NCI-H1048 (cell line): ENCODE measurements at regions not wholly inside any gene's neighbourhood (a gene's known extent, or its start where the extent isn't known, plus 50 kb on each side); places are given as distances from the start of the nearest gene placed in this dataset.

ENCODE experiments used
- DNase-seq: peaks from one replicate; lab custom pipeline; 2025; lab: John Stamatoyannopoulos, UW

DNA sequence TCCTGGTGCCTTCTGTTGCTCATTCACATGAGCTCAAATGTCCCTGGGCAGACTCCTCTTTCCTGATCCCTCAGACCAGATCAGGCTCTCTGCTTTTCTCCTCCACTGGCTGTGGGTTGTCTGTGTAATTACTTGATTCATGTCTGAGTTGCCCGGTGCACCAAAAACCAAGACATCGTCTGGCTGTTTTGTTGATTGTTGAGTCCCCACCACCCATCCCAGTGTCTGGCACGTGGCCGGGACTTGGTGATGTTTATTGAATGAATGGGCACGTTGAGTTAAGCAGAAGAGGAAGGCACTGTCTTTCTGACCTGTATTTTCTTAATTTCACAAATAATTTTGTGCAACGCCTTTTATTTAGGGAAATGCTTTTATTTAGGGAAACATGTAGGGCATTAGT lies 499.1 kb upstream of the HS6ST1 start:
- DNase-seq: no peak

DNA sequence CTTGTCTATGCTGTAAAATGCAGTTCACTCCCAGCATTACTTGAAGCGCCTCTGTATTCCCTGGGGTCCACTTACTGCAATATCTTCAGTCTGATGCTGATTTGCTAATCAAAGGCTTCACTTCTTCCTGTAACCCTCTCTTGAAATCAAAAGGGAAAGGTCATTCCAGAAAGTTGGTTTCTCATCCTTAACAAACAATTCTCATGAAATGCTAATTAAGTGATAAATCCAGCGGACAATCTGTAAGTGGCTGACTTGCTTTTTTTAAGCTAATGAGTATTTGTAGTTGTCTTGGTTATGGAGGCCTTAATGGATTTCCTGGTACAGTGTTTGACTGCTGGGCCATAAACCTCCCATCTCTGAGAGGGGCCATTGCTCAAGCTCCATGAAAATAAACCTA lies 499.6 kb upstream of the HS6ST1 start:
- DNase-seq: no peak

DNA sequence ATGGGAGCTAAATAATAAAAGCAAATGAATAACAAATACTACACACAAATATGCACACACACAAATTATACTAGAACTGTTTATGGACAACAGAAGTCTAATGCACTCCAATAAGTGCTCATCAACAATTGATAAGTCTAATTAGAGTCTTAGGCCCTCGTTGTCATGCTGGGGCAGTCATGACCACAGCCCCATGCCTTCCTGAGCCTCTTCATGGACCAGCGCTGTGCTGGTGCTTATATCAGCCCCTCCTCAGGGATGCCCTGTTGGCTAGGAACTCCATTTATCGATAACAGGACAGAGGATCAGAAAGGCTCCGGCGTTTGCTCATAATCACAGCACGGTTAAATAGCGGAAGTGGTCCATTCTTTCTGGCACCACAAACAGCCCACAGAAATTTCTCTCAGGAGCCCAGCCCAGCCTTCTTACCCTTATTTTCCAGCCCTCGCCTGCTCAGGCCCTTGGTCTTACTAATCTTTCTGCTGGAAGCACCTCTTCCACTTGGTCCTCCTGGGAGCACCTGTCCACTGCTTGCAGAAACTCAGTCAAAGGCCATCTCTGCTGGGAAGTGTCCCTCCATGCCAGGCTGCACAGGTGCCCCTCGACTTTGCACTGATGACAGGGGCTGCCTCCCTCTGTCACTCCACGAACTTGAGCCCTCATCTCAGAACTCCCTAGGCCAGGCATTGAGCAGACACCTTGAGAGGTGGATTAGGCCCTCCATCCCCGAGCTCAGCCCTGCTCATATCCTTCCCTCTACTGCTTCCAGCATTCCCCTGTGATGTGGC lies 500.2 kb upstream of the HS6ST1 start:
- DNase-seq: no peak

DNA sequence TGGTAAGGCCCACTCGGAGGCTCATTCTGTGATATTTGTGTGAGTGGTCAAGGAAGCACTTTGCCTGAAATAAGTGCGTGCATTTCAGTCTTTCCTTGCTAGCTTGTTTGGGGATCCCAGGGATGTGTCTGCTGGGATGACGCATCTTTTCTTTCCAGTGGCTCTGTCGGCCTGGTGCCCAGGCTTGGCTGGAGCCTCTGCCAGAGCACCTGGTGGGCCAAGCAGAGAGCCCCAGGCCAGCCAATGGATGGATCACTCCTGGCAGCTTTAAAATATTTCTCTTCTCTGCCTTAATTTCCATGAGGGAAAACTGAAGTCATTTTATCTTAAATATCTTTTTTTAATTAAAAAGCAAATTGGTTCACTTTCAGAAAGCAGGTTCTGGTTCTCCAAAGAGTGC lies 501.8 kb upstream of the HS6ST1 start:
- no peak for DNase-seq

DNA sequence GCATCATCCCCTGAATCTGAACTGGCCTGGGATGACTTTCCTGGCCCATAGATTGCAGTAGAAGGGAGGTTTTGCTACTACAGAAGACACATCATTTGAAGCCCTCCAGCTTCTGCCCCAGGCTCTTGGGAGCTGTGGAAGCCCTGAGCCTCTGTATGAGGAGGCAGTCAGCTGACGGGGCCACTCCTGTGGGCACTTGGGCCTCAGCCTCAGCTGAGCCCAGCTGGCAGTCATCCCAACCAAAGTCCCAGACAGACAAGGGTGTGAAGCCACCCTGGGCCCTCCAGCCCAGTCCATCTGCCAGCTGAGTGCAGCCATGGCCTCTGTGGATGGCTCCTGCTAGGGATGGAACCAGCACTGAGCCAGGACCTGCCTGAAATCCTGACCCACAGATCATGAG lies 502.3 kb upstream of the HS6ST1 start:
- no peak for DNase-seq

DNA sequence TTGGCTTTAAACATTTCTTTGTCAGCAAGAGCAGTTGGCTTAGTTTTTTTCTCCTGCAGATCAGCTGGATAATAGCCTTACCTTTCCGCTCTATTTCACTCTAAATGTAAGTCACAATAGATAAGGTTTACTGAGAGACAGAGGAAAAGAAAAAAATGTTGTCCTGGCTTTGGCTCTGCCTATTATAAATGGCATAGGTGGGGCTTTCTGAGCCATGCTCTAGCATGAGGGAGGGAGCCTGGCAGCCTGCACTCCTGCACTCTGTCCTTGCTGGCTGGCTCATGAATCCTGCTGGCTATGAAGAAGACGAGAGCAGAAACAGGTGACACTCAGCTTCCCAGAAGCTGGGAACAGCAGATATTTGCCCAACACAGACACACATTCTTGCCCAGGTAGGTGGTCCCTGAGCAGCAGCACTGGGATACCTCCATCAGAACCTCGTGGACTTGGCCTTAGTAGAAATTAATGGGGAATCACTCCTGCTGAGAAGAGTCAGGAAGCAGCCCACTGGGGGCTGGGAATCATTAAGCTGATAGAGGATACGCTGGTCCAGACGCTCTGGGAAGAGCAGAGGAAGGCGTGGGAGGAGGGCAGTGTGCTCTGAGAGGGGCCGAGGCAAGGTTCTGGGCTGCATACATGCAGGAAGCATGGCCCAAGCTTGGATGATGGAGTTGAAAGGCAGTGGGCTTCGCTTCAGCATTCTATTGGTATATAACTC lies 514.4 kb upstream of the HS6ST1 start:
- no peak for DNase-seq

DNA sequence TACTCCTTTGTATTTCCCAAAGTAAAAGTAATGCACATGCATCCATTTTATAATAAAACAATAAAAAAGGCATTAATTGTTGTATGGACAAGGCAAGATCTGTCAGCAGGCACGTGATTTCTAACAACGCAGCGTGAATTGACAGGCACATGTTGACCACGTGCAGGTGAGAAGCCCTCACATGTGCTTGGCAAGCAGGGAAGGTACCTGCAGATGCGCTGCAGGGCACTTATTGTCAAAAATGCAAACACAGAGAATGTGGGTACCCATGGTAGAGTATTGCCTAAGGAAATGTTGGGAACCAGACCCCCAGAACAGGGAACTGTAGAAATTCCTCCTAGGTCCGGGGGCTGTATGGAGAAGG lies 515.0 kb upstream of the HS6ST1 start:
- DNase-seq: no peak

DNA sequence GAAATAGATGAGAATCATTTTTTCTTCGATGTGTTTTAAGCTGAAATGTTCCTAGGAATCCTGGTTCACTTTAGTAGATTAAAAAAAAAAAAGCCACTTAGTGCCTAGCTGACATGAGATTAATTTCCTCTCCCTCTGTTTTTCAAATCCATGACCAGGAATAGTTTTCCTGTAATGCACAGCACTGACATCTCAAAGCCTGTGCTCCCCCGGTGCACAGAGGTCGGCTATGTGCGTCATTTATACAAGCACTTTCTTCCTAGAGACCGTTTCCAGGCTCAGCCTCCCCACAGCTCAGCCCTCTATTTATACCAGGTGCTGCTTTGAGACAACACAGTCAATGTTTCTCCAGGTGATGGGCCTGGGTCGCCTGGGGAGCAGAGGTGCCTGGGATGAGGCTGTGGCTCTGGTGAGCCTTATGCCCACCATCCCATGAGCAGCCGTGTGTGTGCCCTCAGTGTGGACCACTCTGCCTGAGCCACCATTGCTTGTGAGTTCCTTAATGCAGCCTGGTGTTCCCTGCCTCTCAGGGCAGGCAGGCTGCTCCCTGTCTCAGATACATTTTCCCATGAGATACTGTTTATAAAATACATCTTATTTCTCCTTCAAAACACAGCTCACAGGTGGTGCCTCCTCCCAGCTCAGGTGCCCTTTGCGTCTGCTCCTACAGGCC lies 515.7 kb upstream of the HS6ST1 start:
- no peak for DNase-seq

DNA sequence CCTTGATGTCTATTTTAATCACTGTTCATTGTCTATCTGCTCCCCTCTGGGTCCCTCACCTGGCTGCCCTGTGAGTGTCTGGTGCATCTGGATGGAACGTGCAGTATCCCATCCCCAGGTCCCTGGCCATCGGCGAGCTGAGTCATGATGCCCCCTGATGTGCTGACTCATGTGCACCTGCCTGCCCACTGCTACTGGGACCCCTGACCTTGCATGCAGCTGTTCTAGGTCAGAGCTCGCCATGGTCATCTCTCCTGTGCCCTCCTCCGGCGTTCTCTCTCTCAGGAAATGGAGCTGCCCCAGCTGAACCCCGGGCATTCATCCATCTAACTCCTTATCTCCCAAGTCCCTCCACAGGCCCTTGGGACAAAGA lies 516.2 kb upstream of the HS6ST1 start:
- no peak for DNase-seq

DNA sequence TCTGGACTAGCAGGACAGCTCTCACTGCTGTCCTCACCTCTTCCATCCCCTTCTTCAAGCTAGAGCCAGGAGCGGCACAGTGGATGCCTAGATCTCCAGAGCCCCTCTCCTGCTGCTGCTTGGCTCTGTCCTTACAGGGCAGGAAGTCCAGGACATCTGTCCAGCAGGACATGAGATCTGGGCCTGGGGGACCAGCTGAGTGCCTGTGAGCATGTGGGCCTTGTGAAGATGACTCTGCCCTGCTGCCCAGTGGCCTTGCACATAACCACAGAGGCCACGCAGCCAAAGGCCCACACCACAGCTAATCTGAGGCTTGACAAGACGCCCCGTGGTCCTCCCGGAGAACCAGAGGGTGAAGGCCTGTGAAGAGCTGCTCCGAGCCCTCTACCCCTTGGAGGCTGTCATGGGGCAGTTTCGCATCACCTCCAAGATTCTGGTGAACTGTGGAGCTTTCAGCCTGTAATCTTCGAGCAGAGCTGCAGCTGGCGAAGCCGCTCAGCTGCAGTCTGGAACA lies 516.7 kb upstream of the HS6ST1 start:
- no peak for DNase-seq

DNA sequence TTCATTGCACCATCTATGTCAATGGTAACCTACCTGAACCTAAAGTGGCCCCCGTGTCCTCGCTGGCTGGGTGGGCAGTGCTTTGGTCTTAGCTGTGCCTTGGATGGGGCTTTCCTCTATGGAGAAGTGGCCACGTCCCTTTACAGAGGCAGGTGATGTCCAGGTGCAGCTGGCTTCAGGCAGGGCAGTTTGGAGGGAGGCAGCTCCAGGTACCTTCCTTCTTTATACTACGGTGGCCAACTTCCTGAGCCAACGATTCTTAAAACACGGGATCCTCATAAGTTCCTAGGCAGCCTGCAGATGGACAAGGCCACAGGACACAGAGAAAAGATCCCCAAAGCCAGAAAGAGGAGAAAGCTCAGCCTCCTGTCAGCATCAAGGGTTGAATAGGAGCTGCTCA lies 517.3 kb upstream of the HS6ST1 start:
- no peak for DNase-seq

DNA sequence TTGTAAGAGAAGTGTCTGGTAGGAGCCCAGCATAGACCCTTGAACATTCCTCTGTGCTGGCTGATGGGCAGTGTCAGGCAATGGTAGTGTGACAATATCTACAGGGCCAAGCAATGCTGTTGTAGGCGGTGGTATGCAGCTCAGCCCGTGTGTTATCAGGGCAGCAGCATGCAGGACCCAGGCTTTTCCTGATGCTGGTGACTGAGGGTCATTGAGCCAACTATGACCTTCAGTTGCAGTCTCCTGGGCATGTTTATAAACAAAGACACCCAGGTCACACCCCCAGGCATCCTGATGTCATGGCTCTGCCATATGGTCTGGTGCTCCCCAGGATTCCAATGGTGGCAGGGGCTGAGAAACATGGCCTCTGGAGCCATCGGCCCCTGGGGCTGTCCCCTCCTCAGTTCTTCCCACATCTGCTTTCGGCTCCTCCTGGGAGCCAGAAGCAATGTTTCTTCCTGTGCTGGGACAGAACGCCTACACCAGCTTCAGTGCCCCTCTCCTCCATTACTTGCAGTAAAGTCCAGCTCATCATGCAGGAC lies 518.0 kb upstream of the HS6ST1 start:
- DNase-seq: no peak

DNA sequence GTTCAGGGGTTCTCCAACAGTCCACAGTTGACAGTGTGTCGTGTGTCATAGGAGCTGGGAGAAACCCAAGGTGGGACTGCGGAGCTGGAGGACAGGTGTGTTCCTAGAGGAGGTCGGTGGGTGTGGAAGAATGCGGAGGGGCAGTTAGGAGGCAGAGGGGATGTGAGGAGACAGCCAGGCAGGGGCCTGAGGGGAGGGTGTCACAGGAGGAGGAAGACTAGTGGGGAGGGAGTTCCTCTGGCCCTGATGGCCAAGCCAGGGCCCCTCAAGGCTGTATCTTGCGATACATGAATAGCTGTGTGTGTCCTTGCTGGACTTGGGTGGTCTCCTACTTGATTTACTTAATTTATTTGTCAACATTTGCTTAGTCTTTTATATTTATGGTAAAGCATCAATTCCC lies 519.6 kb upstream of the HS6ST1 start:
- DNase-seq: no peak

DNA sequence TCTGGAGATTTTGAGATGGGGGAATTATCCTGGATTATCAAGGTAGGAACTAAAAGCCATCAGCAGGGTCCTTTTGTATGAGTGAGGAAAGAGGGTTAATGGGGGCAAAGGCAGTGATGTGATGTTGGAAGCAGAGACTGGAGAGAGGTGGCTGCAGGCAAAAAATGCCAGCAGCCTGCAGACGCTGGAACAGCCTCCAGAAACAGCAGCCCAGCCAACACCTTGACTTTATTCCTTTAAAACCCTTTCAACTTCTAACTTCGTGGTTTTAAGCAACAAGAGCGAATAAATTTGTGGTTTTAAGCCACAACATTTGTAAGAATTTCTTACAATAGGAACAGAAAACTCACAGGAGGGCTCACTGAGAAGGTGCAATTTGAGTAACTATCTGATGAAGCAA lies 523.1 kb upstream of the HS6ST1 start:
- DNase-seq: no peak

DNA sequence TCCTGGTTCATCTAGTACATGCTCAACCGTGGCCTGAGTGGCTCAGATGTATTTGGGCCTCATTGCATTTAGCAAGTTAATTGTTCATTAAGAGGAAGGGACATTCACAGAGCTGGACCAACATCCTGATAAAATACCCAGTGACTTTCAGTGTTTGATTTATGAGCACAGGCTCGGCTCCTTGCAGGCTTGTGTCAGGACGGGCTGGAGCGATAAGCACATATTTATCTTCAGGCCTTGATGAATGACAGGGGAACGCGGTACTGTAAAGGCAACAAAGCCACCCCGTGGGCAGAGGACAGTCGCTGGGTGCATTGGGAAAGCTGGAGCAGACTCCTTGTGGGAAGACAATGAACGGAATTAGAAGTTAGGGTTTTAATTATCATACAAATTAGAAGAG lies 548.6 kb upstream of the HS6ST1 start:
- DNase-seq: no peak

DNA sequence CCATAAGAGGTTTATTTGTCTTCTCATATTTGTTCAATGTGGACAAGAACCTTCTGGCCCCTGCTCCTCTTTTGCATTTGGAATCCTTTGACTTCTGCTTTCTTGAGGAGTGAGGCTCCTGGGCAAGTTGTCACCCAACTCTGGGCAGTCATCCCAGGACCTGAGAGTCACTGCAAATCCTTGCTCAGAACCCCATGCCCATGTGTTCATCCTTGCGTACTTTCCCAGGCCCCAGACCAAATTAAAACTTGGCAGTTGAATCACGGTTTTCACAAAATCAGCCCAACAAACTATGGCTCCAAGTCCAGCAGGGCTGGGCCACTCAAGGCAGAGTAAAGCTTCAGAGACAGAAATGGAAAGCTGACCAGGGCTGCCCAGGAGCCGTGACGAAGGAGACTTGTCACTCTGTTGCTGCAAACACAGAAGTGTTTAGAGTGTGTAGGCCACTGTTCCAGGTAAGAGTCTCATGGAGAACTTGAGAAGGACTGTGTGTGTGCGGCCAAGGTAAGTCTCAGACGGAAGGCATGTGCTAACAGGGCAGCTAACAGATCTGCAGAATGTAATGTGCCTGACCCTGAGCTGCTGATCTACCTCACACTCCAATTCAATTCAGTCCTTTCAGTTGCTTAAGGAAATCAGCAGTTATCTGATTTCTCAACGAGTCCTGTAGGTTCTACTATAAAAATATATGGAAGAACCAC lies 549.4 kb upstream of the HS6ST1 start:
- no peak for DNase-seq

DNA sequence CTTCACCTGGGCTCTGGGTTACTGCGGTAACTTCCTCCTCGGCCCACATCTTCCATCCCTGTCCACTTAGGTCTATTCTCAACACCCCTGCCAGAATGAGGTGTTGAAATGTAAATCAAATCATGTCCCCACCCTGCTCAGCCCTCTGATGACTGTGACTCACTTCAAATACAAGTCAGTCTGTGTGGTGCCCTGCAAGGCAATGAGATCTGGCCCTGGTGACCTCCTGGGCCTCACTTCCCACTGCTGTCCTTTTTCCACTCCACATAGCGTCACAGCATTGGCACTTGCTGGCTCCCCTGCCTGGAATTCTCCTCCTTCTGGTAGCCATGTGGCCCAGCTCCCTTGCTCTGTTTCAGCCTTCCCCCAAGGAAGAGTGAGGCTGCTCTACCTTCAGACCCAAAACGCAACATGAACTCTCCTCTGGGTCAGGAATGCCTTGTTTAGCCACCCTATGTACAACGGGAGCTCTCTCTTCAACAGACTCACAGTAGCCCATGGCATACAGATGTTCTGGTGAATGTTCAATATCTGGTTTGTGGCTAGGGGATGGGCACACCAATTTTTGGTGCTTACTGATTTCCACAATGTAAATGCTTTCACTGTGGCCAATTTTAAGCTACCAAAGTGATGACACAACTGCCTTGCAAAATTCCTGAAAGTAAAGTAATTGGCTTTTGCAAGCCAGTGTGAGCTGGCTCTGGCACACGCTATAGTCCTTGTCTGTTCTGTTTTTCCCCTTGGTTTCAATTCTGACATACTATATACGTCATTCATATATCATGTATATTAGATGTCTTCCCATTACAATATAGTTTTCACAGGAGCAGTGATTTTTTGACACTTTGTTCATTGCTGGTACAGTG lies 550.3 kb upstream of the HS6ST1 start:
- DNase-seq: no peak

DNA sequence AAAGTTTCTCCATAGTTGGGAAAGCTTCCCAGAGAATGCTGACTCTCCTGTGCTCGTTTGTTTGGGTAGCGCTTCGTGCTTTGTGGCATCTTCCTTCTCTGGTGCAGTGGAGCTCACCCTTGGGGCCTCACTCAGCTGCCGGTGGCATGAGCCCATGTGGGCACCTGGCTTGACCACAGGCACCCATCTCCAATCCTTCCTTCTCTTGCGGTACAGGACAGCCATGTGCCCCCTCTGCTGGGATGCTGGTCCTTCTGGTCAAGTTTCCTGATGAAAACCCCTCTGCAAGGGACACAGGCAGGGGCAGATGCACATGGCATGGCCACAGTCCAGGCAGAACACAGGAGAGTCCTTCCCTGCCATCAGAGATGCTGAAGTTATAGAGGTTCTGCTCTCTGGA lies 555.9 kb upstream of the HS6ST1 start:
- DNase-seq: no peak

DNA sequence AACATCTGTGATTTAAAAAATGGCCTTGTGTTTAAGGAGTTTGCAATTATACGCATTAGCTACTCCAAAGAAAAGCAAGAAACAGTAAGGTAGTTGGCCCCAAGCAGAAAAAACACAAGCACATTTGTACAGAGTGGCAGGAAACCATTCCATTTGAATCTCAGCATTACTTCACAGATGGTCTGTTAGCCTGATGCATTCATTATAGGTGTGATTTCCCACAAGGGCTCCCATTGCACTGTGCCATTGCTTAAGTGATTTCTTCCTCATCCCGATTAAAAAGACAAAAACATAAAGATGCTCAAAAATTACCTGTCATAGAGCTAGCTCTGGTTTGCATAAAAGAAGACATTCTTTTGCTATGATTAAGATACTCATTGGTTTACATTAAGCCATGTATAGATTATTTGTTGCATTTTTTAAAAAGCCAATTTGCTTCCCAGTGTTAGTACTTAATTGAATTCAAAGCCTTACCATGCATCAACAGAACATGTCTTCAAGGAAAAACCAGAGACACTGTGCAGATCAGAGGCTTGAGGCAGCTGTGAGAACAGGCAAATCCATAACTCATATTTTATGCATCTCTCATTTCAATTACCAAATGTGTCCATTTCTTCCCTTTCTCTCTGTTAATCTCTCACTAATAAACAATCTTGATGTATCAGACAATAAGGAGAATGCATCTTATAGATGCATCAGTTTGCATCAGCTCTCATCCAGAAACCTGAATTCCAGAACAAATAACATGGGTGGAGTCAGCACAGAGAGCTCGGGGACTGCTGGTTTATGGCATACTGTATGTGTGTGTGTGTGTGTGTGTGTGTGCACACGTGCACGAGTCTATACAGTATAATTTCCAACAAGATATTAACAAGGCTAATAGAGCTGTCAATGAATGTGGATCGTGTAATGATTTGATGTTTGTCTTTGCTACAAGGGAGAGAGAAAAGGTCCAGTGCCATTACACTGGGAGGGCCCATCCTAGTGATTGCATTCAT lies 558.6 kb upstream of the HS6ST1 start:
- DNase-seq: no peak

DNA sequence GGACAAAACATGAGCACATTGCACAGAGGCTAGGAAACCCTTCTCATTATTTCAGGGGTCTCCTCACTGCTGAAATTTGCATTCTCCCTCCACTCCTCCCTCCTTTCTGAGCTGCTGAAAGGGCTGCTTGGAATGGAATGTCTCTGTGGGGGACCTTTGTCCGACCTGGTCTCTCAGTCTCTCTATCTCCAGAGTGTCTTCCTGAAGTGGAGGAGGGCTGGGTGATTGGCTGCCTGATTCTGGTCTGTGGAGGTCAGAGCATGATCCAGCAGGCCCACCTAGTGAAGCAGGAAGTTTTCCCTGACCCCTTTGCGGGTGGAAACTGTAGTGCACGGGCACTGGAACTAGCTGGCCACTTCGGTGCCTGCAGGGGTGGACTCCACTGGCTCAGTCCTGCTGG lies 560.5 kb upstream of the HS6ST1 start:
- DNase-seq: no peak
